ENCODE measurements at regions not wholly inside any gene's neighbourhood (a gene's known extent, or its start where the extent isn't known, plus 50 kb on each side); places are given as distances from the start of the nearest gene placed in this dataset.

DNA sequence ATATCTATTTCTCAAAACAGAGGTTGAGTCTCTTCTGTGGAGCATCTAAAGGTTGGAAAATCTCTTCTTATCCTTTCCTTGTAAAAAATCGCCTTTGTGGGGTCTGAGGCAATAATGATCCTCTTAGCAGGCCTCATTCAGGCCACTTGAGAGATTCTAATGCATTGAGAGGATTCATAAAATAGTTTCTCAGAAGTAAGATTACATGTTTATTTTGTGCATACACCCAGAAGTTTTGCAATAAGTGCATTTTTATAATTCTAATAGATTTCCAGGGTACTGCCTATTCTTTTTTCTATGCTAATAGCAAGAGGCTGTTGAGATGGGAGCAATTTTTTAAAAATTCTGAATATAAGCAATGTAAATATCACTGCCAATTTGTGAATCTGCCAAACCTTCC, 342.2 kb upstream of the KLF12 start:
- no peak overlapping the region for H3K27ac ChIP-seq
- TF ChIP-seq, protein P1, sequence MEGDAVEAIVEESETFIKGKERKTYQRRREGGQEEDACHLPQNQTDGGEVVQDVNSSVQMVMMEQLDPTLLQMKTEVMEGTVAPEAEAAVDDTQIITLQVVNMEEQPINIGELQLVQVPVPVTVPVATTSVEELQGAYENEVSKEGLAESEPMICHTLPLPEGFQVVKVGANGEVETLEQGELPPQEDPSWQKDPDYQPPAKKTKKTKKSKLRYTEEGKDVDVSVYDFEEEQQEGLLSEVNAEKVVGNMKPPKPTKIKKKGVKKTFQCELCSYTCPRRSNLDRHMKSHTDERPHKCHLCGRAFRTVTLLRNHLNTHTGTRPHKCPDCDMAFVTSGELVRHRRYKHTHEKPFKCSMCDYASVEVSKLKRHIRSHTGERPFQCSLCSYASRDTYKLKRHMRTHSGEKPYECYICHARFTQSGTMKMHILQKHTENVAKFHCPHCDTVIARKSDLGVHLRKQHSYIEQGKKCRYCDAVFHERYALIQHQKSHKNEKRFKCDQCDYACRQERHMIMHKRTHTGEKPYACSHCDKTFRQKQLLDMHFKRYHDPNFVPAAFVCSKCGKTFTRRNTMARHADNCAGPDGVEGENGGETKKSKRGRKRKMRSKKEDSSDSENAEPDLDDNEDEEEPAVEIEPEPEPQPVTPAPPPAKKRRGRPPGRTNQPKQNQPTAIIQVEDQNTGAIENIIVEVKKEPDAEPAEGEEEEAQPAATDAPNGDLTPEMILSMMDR (conservative IDR thresholded peaks at IDR 0.05): no peak

DNA sequence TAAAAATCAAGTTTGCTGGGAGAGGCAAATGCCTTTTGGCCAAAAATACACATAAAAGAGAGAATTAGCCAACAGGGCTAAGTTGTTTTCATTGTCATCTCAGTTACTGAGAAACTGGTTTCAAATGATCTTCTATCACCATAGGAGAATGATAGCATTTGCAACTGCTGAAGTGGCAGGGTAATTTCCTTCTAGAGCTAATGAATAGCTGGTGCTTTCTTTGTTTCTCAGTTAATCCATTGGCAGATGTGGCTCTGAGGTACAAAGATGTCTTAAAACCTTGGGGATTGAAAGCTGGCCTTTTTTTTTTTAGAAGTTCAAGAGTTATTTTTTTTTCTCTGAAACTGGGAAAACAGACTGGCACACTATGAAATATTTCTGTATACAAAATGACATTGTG, 332.7 kb upstream of the KLF12 start:
- H3K27ac ChIP-seq: no peak overlapping the region
- TF ChIP-seq, protein P1 (conservative IDR thresholded peaks at IDR 0.05): no peak

- no peak overlapping the region for H3K27ac ChIP-seq
- TF ChIP-seq, protein P1 (conservative IDR thresholded peaks at IDR 0.05): no peak
Observed at GRCh38 chr13:74466020-74466419, 331.8 kb upstream of the KLF12 start.

- TF ChIP-seq, protein P1 (conservative IDR thresholded peaks at IDR 0.05): no peak
- H3K27ac ChIP-seq: no peak overlapping the region
Observed at GRCh38 chr13:74465271-74465670, 331.1 kb upstream of the KLF12 start.

DNA sequence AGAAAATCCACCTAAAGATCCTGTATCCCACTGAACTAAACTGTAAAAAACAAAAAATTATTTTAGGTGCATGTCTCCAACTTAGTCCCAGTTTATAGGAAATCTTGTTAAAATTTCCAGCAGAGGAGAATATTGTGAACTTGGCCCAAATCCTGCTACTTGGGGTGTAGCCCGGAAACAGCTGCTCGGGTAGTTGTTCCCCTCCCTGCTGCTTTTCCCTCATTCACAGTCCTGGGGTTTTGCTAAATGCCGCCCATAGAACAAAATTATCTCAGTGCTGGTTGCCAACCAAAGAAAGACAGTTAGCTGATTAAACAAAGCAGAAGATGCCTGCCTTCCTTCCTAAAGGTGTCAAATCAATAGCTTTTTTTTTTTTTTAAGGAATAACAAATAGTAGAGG, 330.5 kb upstream of the KLF12 start:
- H3K27ac ChIP-seq: no peak overlapping the region
- TF ChIP-seq, protein P1 (conservative IDR thresholded peaks at IDR 0.05): no peak

DNA sequence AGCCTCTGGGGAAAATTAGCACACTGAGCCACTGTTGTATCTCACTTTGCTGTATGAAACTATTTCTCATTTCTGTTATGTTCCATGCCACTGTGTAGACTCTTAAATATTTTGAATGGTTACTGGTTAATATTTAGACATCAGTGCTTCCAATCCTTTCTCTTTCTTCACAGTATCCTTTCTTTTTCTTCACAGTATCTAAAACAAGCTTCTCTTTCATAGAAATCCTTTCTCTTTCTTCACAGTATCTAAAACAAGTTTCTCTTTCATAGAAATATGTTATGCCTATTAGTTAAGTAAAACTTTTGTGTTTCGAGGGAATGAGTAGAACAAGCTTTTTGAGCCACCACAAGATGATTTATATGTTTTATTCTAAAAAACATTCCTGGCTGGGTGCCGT, 326.8 kb upstream of the KLF12 start:
- TF ChIP-seq, protein P1 (conservative IDR thresholded peaks at IDR 0.05): no peak
- H3K27ac ChIP-seq: no peak overlapping the region

- H3K27ac ChIP-seq: no peak overlapping the region
Observed at GRCh38 chr13:74452881-74453280, 318.7 kb upstream of the KLF12 start.

More at GRCh38 chr13:74452881-74453280, 318.7 kb upstream of the KLF12 start:
- TF ChIP-seq, protein P1 (conservative IDR thresholded peaks at IDR 0.05): no peak
